DOHH2 (cell line): ENCODE measurements at regions not wholly inside any gene's neighbourhood (a gene's known extent, or its start where the extent isn't known, plus 50 kb on each side); places are given as distances from the start of the nearest gene placed in this dataset.

ENCODE experiments used
- H3F3A ChIP-seq: fragments of 200-600 bp; sonication (generic), shearing (Covaris generic); 2 replicates; pipeline ENCODE4 v1.6.0; 2016; ENCODE audit warnings: antibody characterized with exemption, mild to moderate bottlenecking; ENCODE audit not compliant: control insufficient read depth, insufficient read depth
- H3K27ac ChIP-seq: fragments of 200-600 bp; sonication (generic); 2 replicates; pipeline ENCODE4 v1.5.1; 2014; ENCODE audit warnings: low read depth, mild to moderate bottlenecking, low read length, moderate library complexity
- H3K27me3 ChIP-seq: fragments of 200-600 bp; sonication (generic); 2 replicates; pipeline ENCODE4 v1.6.1; 2014; ENCODE audit warnings: mild to moderate bottlenecking, low read length, mixed read lengths; ENCODE audit not compliant: control insufficient read depth
- H3K36me3 ChIP-seq: fragments of 200-600 bp; sonication (generic); 2 replicates; pipeline ENCODE4 v1.6.1; 2014; ENCODE audit warnings: mild to moderate bottlenecking, low read length, moderate library complexity, mixed read lengths; ENCODE audit not compliant: control insufficient read depth
- H3K4me1 ChIP-seq: fragments of 200-600 bp; sonication (generic); 2 replicates; pipeline ENCODE4 v1.6.1; 2014; ENCODE audit warnings: mild to moderate bottlenecking, low read length, mixed read lengths; ENCODE audit not compliant: control insufficient read depth
- H3K4me2 ChIP-seq: fragments of 200-600 bp; sonication (generic); 2 replicates; pipeline ENCODE4 v1.6.0; 2014; ENCODE audit warnings: mild to moderate bottlenecking, low read length, moderate library complexity
- H3K4me3 ChIP-seq: fragments of 200-600 bp; sonication (generic); 2 replicates; pipeline ENCODE4 v1.5.1; 2014; ENCODE audit warnings: mild to moderate bottlenecking, low read length, mixed read lengths
- H3K79me2 ChIP-seq: fragments of 200-600 bp; sonication (generic); 2 replicates; pipeline ENCODE4 v1.6.1; 2014; ENCODE audit warnings: mild to moderate bottlenecking, low read length, mixed read lengths; ENCODE audit not compliant: control insufficient read depth
- H3K9me2 ChIP-seq: fragments of 200-600 bp; sonication (generic); replicated peaks from 2 replicates; pipeline ENCODE4 v1.6.1; 2014; ENCODE audit warnings: mild to moderate bottlenecking, low read length, mixed read lengths; ENCODE audit not compliant: control insufficient read depth
- H3K9me3 ChIP-seq: fragments of 200-600 bp; sonication (generic); 2 replicates; pipeline ENCODE4 v1.6.1; 2014; ENCODE audit warnings: antibody characterized with exemption, low read length, mixed read lengths; ENCODE audit not compliant: control insufficient read depth, insufficient read depth
- H4K20me1 ChIP-seq: fragments of 200-600 bp; sonication (generic); 2 replicates; pipeline ENCODE4 v1.6.0; 2014; ENCODE audit warnings: low read depth, mild to moderate bottlenecking, antibody characterized with exemption, low read length, moderate library complexity; ENCODE audit not compliant: control insufficient read depth, insufficient read depth
- CTCF ChIP-seq: fragments of 200-600 bp; sonication (generic); IDR thresholded peaks from one replicate; pipeline ENCODE4 v1.5.1; 2014; ENCODE audit warnings: antibody characterized with exemption, mild to moderate bottlenecking, low read depth, low read length; ENCODE audit not compliant: poor library complexity, severe bottlenecking
- EZH2phosphoT487 ChIP-seq: fragments of 200-600 bp; sonication (generic); IDR thresholded peaks from 2 replicates; pipeline ENCODE4 v1.6.1; 2017; ENCODE audit warnings: borderline replicate concordance, mild to moderate bottlenecking, antibody characterized with exemption, low read length, moderate library complexity, mixed read lengths

GRCh38 chr2:205911306-205911705, 174.7 kb downstream of the INO80D start:
- 0 out of 2 replicates have a peak, but pooled peaks cover 3% of the 10 kb centered on the region for H3K27me3 ChIP-seq
- H3K9me3 ChIP-seq: no peaks in the 10 kb centered on the region
- H3K9me2 ChIP-seq: no peaks in the 10 kb centered on the region
- H3K4me1 ChIP-seq: peaks cover 17% of the 10 kb centered on the region
- H3K36me3 ChIP-seq: no peaks in the 10 kb centered on the region
- H4K20me1 ChIP-seq: no peaks in the 10 kb centered on the region
- H3K4me3 ChIP-seq: no peak overlapping the region
- no peak overlapping the region for H3K27ac ChIP-seq
- no peaks in the 10 kb centered on the region for H3K79me2 ChIP-seq
- no peak overlapping the region for H3K4me2 ChIP-seq
- TF ChIP-seq EZH2phosphoT487 (no peak), CTCF (no peak)
- no peaks in the 10 kb centered on the region for H3F3A ChIP-seq

- Histone ChIP-seq H3K9me3 (no peaks in the 10 kb centered on the region), H3K4me3 (no peak overlapping the region), H3K79me2 (no peaks in the 10 kb centered on the region), H4K20me1 (no peaks in the 10 kb centered on the region), H3K27me3 (no peaks in the 10 kb centered on the region), H3K4me1 (peaks cover 34% of the 10 kb centered on the region), H3K4me2 (no peak overlapping the region), H3F3A (no peaks in the 10 kb centered on the region), H3K36me3 (no peaks in the 10 kb centered on the region), H3K9me2 (no peaks in the 10 kb centered on the region), H3K27ac (no peak overlapping the region)
- TF ChIP-seq CTCF: no peak
- no peak for TF ChIP-seq EZH2phosphoT487
These were observed 176.8 kb downstream of the INO80D start for GRCh38 chr2:205909184-205909572.

DNA sequence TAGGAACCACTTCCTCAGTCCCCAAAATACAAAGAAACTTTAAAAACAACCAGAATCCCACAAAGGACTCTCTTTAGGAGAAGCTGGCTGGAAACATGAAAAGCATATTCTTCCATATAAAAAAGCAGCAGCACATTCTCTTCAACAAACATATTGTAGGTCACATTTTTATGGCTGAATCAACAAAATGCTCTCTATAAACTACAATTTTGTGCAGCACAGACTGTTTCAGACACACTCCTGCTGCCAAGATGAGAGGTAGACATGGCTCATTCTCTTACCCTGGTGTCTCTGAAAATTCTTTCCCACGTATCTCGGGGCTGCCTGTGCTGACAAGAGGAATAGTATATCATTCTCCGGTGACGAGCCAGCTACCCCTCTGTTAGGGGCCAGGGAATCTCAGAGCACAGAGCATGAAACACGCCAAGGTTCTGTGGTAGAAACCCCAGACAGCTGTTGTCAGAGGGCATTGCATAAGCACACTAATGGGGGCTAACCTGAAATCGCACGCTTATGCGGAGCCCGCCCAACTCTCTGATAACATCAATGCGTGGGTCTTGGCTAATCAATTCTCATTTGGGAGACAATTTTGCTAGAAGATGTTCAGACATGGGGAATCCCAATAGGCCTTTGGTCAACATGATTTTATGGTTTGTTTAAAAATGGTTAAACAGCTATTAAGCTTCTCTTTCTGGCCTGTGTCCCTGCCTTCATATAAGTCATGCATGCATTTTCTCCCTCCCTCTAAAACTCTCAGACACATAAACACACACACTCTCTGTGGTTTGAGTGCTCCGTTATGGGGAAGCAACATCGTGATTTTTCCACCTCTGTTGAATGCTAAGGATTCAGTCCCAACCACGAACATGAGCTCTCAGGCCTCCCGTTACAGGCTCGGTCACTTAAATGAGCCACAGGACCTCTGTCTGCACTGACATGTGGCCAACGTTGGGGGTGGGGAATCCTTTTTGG, 177.5 kb downstream of the INO80D start:
- Histone ChIP-seq H3K9me2 (no peaks in the 10 kb centered on the region), H3K4me2 (no peak overlapping the region), H4K20me1 (no peaks in the 10 kb centered on the region), H3K27me3 (no peaks in the 10 kb centered on the region), H3F3A (no peaks in the 10 kb centered on the region), H3K27ac (no peak overlapping the region), H3K4me1 (peaks cover 32% of the 10 kb centered on the region), H3K79me2 (no peaks in the 10 kb centered on the region), H3K4me3 (no peak overlapping the region), H3K36me3 (no peaks in the 10 kb centered on the region), H3K9me3 (no peaks in the 10 kb centered on the region)
- TF ChIP-seq CTCF: no peak
- no peak for TF ChIP-seq EZH2phosphoT487
